Heart left ventricle (tissue), 13 donors: ENCODE measurements at regions not wholly inside any gene's neighbourhood (a gene's known extent, or its start where the extent isn't known, plus 50 kb on each side); places are given as distances from the start of the nearest gene placed in this dataset.

ENCODE experiments used
- POLR2A ChIP-seq, 2 donors: fragments of 450-650 bp; IDR thresholded peaks; one replicate each; pipeline ENCODE4 v1.6.1; 2017; ENCODE audit warnings: antibody characterized with exemption in 2 of 2, mild to moderate bottlenecking in 2 of 2, moderate library complexity in 2 of 2
- TF ChIP-seq, protein P1 (sequence below), 12 donors: fragments of 200-600 bp; sonication (generic) in 4 of 12; IDR thresholded peaks; one replicate each; pipeline versions ENCODE4 v1.5.0 to v1.8.0; 2018 to 2022; ENCODE audit warnings: antibody characterized with exemption in 12 of 12, mild to moderate bottlenecking in 5 of 12
- donor health status: ischemic (EF 13 %, LVEDD 7.1; RV severe dilation, severe dysfunction).
- donor health status: DM: no; HTN: yes; CAD: no.
- donor health status: DM: no; HTN: no; CAD: no.
- donor health status: ischemic (EF 25% LVEDD 6.9; RV normal size, moderate dysfunction).
- donor health status: ischemic (EF 25% LVEDD 5.7; RV mildly dilated, moderate dysfunction).
- donor health status: ischemic (EF 35%, LVEDD 5.7; RV mildly dilated, moderate dysfunction).
- donor health status: nonischemic (EF 11% LVEDD 7.7; RV severe dilation, severe dysfunction).
- donor health status: DM: yes; HTN: yes; CAD: no.
- donor health status: PGD.
- donor health status: ischemic (EF 29% LVEDD 5.4; RV normal size, mild dysfunction).
- donor health status: nonischemic (EF 23%, LVEDD 6.1; RV moderate dilation, normal function).

DNA sequence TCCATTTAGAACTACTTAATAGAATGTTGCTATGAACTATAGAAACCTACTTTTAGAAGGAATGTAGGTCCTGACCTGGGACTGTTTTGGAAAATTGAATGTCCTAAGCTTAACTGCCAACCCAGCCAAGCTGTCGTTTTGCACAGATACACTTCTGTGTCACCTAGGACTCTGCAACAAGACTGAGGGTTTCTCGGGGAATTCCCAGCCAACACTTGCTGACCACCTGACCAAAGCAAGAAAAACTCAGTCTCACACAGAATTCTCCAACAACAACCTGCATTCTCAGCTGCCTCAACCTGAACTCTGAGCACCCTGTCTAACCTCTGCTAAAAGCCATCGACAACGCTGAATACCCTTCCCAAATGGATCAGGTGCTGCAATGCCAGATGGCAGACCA, 128.2 kb downstream of the SS18 start:
- TF ChIP-seq, protein P1, sequence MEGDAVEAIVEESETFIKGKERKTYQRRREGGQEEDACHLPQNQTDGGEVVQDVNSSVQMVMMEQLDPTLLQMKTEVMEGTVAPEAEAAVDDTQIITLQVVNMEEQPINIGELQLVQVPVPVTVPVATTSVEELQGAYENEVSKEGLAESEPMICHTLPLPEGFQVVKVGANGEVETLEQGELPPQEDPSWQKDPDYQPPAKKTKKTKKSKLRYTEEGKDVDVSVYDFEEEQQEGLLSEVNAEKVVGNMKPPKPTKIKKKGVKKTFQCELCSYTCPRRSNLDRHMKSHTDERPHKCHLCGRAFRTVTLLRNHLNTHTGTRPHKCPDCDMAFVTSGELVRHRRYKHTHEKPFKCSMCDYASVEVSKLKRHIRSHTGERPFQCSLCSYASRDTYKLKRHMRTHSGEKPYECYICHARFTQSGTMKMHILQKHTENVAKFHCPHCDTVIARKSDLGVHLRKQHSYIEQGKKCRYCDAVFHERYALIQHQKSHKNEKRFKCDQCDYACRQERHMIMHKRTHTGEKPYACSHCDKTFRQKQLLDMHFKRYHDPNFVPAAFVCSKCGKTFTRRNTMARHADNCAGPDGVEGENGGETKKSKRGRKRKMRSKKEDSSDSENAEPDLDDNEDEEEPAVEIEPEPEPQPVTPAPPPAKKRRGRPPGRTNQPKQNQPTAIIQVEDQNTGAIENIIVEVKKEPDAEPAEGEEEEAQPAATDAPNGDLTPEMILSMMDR (IDR thresholded peaks at IDR 0.05) = no peak
- TF ChIP-seq POLR2A (IDR thresholded peaks at IDR 0.05) = no peak
